Stimulated activated CD8-positive, alpha-beta memory T cell treated with anti-CD3 and anti-CD28 coated beads, Interleukin-4, amount 100 ng/mL, for 48 hours (primary cell): ENCODE measurements at regions not wholly inside any gene's neighbourhood (a gene's known extent, or its start where the extent isn't known, plus 50 kb on each side); places are given as distances from the start of the nearest gene placed in this dataset.

Experiments used
- DNase-seq: peaks from one replicate; pipeline ENCODE4 v3.0.0-alpha.2; 2020

GRCh38 chr7:88700725-88701124 lies 58.8 kb upstream of the ZNF804B start:
- no peak for DNase-seq

DNA sequence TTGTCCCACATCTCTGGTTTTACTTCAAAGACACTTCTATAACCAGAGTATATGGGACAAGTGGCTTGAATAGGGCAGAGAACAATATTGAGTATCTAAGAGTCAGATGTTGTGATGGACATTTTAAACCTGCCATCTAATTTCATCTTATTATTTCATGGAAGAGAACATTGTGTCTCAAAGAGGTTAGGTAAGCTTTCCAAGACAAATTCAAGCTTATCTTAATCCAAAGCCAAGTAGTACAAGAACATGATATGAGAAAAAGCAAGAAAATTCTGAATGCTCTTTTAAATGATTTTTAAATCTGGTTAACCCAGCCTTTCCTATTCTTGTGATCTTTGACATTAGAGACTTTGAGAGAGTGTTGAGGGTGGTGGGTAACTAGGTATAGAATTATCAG lies 65.3 kb upstream of the ZNF804B start:
- no peak for DNase-seq

GRCh38 chr7:88693131-88693530 lies 66.4 kb upstream of the ZNF804B start:
- no peak for DNase-seq

- no peak for DNase-seq
Measured at GRCh38 chr7:88692493-88692892, 67.0 kb upstream of the ZNF804B start.

DNA sequence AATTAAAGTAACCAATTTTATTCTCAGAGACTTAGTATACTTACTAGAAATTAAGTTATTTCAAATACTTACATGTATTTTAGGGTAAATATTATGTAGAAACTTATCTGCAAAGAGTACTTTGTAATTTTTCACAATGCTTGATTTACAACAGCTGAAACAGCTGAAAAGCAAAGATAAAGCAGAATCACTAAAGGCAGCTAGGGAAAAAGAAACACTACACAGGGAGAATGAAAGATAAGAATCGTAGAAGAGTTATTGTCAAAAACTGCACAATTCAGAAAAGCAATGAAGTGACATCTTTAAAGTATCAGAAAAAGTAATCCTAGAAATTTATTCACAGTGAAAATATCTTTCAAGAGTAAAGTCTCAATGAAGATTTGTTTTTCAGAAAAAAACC lies 69.7 kb upstream of the ZNF804B start:
- no peak for DNase-seq

DNA sequence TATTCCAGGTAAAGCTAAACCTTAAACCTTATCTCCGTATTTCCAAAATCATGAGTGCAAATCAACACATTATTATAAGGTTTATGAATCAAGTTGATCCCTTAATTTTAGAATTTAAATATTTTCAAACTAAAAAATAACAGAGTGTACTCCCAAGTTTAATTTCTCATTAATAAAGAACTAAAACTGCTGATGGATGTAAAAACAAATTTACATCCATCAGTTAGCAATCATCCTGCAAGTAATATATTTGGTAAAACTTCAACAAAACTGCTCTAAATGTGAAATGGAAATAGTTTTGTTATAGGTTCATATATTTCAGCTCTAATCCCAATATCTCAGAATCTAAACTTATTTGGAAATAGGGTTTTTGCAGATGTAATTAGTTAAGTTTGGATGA lies 71.3 kb upstream of the ZNF804B start:
- DNase-seq, result no peak

GRCh38 chr7:88686468-88687229 lies 72.9 kb upstream of the ZNF804B start:
- no peak for DNase-seq

DNA sequence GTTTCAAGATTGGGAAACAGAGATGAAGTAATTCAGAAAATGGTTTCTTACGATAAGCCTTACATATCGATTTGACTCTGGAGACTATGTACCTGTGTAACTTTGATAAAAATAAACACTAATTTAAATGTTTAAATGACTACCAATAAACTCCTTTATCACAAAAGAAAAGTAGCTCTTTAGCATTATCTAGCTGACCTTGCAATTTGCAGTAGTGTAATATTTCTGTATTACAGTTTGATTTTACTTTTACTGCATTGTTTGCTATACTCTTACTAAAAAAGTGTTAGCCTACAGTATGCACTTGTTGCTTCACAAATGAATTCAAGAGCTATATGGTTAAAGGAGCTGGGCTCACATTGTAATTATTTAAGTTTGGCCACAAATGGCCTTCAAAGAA lies 77.8 kb upstream of the ZNF804B start:
- DNase-seq, result no peak

DNA sequence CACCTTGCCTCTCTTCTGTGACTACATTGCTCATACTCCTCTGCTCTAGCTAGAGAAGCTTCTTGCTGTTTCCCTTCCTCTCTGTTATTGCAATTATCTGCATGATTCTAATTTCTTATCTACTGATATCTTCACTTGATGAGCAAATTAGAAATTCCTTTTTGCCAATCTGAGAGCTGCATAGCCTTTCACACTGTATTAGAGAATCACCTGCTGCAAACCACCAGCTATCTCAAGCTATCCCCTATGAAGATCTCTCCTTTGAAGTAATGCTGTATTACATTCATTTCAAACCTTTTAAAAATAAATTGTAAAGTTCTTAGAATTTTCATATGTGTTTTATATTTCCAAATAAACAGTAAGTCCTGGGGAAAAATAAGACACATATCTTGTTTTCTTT lies 89.0 kb upstream of the ZNF804B start:
- DNase-seq, result no peak

DNA sequence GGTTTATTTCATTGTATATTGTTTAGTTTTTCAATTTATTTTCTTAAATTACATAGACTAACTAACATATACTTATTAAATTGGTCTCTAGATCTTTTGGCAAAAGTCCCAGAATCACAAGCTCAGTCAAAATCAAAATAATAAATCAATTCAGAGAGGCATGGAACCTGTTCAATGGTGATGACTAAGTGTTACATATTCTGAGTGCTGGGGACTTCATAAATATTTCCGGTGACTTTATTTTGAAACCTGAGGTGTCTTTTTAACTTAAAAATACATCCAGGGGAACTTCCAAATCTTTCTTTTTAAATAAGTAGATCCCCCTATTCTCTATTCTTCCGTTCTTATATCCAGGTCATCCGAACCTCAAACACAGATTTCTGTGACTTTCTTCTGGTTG lies 89.6 kb upstream of the ZNF804B start:
- no peak for DNase-seq

GRCh38 chr7:88668591-88668990 lies 90.9 kb upstream of the ZNF804B start:
- no peak for DNase-seq

DNA sequence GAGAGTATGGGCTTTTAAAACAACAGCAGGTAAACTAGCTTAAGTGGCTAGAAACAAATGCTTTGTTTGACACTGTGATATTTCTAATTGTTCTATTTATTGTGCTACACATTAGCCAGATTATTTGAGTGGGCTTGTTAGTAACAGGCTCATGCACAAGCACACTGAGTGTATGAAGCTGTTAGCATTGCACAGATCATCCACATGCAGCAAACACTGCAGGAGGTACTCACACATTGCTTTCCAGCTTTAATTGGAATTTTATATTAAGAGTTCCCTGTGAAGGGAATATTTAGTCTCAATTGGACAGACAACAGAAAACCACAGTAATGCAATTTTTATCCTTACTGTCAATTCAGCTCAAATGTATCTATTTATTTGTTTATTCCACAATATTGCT lies 92.9 kb upstream of the ZNF804B start:
- no peak for DNase-seq

DNA sequence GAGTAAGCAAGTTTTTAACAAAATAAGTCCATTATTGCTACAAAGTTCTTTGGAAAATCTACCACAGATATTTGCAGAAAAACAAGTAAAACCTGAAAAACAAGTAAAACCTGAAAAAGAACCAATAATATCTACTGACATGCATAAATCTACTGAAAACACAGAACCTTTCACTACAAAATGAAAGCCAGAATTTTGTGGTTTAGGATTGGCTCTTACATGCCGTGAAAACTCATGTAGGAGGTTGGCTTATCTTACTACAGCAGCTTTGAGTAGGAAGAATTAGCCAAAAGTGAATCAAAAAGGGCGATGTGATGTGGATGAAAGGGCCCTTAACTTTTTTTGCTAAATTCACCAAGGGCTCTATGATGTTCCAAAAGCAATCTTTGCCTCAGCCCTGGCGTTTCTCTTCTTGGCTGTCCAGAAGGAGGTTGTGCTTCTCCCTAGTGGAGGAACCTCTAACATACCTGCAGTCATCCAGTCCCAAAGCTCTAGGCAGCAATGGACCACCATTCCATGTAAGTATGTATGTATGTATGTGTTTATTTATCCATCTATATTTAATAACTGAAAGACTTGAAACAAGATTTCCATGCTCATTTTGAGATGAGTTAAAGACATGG lies 93.5 kb upstream of the ZNF804B start:
- DNase-seq, result no peak

DNA sequence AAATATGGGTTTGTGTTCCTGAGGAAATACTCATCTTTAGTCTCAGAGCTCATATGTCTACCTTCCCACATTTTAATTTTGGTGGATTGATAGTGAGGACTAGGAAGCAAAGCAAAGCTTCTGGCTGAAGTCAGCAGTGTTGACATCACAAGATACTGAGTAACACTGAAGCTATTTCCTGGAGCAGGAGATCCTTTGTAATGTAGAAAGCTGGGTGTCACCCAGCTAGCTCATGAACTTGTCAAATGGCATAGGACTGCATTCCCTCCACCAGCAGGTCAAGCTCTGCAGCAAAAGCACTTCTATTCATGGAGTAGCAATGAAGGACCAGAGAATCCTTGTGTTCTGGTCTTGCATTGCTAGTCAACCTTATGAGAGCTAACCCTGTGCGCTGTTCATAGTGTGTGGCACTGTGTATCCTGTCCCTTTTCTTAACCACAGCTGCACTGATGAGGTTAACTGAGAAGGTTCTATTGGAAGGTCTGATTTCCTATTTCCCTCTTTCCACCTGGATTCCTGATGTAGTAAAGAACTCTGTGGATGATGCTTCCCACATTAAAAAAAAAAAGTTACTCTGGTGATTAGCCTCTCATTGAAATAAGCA lies 94.8 kb upstream of the ZNF804B start:
- DNase-seq, result no peak

DNA sequence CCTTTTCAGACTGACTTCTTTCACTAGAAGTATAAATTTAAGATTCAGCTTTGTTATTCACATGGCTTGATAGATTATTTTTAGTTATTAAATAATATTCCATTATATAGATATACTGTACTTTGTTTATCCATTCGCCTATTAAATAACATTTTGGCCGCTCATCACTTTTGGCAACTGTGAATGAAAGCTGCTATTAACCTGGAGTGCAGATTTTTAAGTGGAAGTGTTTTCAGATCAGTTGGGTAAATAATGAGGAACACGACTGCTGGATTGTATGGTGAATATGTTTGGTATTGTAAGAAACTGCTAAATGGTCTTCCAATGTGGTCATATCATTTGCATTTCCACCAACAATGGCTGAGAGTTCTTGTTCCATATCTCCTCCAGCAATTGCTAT lies 97.6 kb upstream of the ZNF804B start:
- no peak for DNase-seq

DNA sequence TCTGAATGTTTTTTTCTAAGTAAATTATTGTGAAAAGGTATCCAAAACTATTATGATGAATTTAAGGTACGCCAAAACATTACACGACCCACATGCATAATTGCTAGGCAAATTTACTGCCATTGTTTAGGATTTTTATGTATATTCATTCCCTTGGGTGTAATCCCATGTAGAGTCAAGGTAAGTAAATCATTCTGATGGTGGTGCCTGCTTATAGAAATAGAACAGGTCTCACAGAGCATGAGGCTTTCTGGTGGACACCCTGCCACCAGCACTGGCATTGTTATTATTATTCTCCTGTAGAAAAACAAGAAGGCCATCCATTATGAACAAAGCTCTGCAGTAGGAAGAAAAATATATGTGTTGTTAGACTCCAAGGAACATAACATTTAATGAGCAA lies 111.7 kb upstream of the ZNF804B start:
- DNase-seq, result no peak

DNA sequence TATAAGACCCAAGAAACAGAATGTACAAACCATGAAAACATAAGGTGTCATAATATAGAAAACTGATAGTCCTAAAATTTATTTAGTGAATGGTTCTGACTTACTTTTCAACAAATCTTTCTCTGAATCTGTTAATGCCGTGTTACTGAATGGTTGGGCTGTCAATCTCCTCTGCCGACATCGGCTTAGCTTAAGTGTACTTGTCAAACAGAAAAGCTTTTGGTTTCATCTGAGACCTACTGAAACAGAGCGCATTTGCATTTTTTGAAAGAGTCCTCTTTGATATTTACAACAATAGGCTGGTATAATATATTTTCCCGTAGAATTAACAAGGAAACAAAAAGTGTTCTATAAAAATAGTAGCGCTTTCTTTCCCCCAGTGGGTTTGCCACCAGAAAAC lies 120.9 kb upstream of the ZNF804B start:
- DNase-seq, result no peak

DNA sequence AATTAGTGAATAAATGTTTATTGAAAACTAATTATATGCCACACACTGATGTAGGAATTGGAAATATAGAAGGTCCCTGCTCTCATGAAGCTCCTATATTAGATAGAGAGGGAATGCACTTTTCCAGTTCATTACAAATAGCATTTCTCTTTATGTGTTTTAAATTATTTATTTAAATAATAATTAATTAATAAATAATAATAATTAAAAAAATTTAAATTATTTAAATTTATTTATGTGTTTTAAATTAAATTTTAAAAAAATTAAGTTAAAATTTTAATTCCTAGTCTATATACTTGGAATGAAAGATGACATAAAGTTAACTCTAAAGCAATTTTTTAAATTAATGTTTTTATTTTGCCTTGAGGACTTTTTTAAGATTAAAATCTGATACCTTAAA lies 121.7 kb upstream of the ZNF804B start:
- no peak for DNase-seq

- DNase-seq, result no peak
Measured at GRCh38 chr7:88635149-88635548, 124.4 kb upstream of the ZNF804B start.

DNA sequence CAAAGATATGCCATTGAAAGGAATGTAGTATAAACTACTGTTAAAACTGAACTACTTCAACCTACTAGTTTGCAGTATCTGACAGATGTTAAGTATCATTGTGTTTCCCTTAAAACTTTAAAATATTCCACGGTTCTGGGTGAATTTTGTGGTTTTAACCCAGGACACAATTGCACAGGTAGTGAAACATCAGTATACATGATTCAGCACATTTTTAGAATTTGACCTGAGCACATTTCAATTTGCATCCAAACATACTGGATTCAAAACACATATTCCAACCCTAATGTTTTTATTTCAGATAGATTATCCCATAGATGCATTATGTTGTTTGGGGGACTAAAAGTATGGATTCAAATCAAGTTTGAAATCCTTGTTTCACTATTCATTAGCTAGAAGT lies 129.9 kb upstream of the ZNF804B start:
- no peak for DNase-seq

DNA sequence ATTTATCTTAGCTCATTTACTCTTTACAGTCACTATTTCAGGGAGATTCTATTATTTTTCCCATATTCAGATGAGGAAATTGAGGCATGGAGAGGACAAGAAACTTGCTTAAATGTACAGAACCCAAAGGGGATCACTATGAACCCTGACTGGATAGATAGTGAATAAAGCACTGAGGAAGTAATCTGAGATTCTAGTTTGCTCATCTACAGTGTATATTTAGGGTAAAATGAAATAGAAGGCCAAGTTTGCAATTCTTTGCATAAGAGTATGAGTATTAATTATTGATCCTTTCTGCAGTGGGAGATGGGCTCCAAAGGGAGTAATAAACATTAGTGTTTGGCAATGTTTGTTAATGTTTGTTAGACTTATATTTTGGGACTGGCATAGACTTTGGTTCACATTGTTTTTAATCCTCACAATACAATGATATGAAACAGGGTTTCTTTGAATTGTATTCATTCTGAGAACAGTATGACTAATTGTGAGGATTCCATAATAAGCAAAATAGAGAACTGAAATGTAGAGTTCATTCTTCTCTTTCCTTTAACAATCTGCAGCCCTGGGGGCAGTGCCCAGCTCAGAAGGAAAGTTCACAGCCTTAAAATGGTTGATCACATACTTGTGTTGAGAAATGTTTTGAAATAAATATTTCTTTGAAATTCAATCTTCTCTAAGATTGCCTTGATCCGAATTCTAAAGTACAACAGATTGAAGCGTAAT lies 131.0 kb upstream of the ZNF804B start:
- DNase-seq, result no peak

- DNase-seq, result no peak
Measured at GRCh38 chr7:88617185-88617584, 142.3 kb upstream of the ZNF804B start.

DNA sequence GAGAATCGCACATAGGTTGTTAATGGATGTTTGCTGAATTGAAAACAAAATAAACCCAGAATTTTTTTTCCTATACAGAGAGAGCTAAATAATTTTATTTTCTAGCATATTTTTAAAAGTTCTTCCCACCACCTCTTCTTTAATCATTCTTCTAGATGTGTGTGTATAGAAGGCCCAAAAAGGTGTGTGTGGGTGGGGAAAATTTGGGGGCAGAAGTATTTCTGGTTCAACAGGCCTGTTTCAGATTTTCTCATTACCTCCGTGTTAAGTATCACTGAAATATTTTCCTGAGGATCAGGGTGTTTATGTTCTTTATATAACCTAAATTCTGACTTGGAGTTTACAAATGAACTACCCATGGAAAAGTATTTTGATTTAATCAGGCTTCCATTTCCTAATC lies 144.2 kb upstream of the ZNF804B start:
- DNase-seq, result no peak

DNA sequence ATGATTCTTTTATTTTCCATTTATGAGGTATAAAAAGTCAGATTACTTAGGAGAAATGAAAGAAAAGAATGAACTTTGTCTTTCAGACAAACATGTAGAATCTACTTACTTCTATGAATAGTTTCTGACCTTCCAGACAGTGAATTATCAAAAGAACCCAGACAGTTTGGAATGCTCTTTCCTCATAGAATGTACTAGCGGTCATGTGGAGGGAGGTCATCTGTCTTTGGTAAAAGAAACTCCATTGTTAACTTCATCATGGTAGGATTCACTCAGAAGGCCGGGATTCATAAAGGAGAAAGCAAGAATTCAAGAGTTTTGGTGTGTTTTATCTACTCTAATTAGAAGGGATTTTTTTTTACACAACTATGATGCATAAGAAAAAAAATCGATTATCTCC lies 144.8 kb upstream of the ZNF804B start:
- DNase-seq, result no peak
